ENCODE measurements at regions not wholly inside any gene's neighbourhood (a gene's known extent, or its start where the extent isn't known, plus 50 kb on each side); places are given as distances from the start of the nearest gene placed in this dataset.
"Not testable (repeated sequence)": the region's sequence is repeated elsewhere in the genome, so short reads cannot be mapped to it uniquely, and the experiment has no call there.

- no peak for DNase-seq (ENCODE audit: low spot score)
Measured at GRCh38 chr12:3421191-3421978, 69.6 kb upstream of the PRMT8 start.

GRCh38 chr12:3424796-3425195 is 66.2 kb upstream of the PRMT8 start:
- DNase-seq (ENCODE audit: low spot score): not testable (repeated sequence)

- DNase-seq (ENCODE audit: low spot score): no peak
Measured at GRCh38 chr12:3427956-3428355, 63.0 kb upstream of the PRMT8 start.

GRCh38 chr12:3428631-3429030 is 62.4 kb upstream of the PRMT8 start:
- DNase-seq (ENCODE audit: low spot score): no peak

GRCh38 chr12:3429523-3429922 is 61.5 kb upstream of the PRMT8 start:
- DNase-seq (ENCODE audit: low spot score): not testable (repeated sequence)

- DNase-seq (ENCODE audit: low spot score): no peak
Measured at GRCh38 chr12:3431686-3432085, 59.3 kb upstream of the PRMT8 start.

GRCh38 chr12:3432176-3432742 is 58.7 kb upstream of the PRMT8 start:
- DNase-seq (ENCODE audit: low spot score): peak; percentile 39

GRCh38 chr12:3432868-3433267 is 58.1 kb upstream of the PRMT8 start:
- no peak for DNase-seq (ENCODE audit: low spot score)

- DNase-seq (ENCODE audit: low spot score): peak; percentile 35
Measured at GRCh38 chr12:3436461-3437065, 54.4 kb upstream of the PRMT8 start.

GRCh38 chr12:3437986-3438385 is 53.0 kb upstream of the PRMT8 start:
- DNase-seq (ENCODE audit: low spot score): no peak

- DNase-seq (ENCODE audit: low spot score): no peak
Measured at GRCh38 chr12:3438401-3438800, 52.6 kb upstream of the PRMT8 start.

All from kidney tubule cell (primary cell).